Activated CD4-positive, alpha-beta T cell treated with anti-CD3 and anti-CD28 coated beads for 36 hours (primary cell): ENCODE measurements at regions not wholly inside any gene's neighbourhood (a gene's known extent, or its start where the extent isn't known, plus 50 kb on each side); places are given as distances from the start of the nearest gene placed in this dataset.

Experiments
- ATAC-seq: fragments of 200-7000 bp; cut with Tn5 transposase; one replicate; pipeline ENCODE4 v1.10.0; 2021; ENCODE audit warnings: mild to moderate bottlenecking, moderate library complexity
- CTCF ChIA-PET: fragments of 350-600 bp; sonication (Branson Sonifier 250); formaldehyde crosslinking; loops from one replicate; lab custom pipeline; 2021; ENCODE audit warnings: antibody characterized with exemption; lab: Charles Lee
- POLR2A ChIA-PET: fragments of 350-600 bp; sonication (Branson Sonifier 250); formaldehyde crosslinking; loops from one replicate; lab custom pipeline; 2021; ENCODE audit warnings: antibody characterized with exemption, inconsistent platforms; lab: Charles Lee
- DNase-seq: peaks from one replicate; pipeline ENCODE4 v3.0.0-alpha.2; 2020
- H3K27ac Mint-ChIP-seq: one replicate; pipeline ENCODE4 v1.8.0; 2021; ENCODE audit warnings: mixed read lengths
- H3K27me3 Mint-ChIP-seq: one replicate; pipeline ENCODE4 v1.8.0; 2021; ENCODE audit warnings: mixed read lengths
- H3K36me3 Mint-ChIP-seq: one replicate; pipeline ENCODE4 v1.8.0; 2021; ENCODE audit warnings: low read depth, mixed read lengths
- H3K4me1 Mint-ChIP-seq: one replicate; pipeline ENCODE4 v1.8.0; 2021; ENCODE audit warnings: mixed read lengths
- H3K4me3 Mint-ChIP-seq: one replicate; pipeline ENCODE4 v1.8.0; 2021; ENCODE audit warnings: mild to moderate bottlenecking, moderate library complexity, mixed read lengths
- H3K9me3 Mint-ChIP-seq: one replicate; pipeline ENCODE4 v1.8.0; 2021; ENCODE audit warnings: low read depth, mixed read lengths
- intact Hi-C, 2 experiments: fragments of 100-400 bp; cut with DNase I in 1 of 2; cut with micrococcal nuclease in 1 of 2; formaldehyde crosslinking; loops; one replicate each; pipeline versions ENCODE4 v1.14.2 to v1.15.1; 2022 to 2024; cut with DNase I, micrococcal nuclease

GRCh38 chr13:31927219-31927653 lies 104.3 kb upstream of the FRY start:
- Mint-ChIP-seq H3K4me1 (peaks cover 5% of the 10 kb centered on the region), H3K36me3 (no peaks in the 10 kb centered on the region), H3K27ac (no peak overlapping the region), H3K4me3 (no peak overlapping the region), H3K9me3 (no peaks in the 10 kb centered on the region), H3K27me3 (no peaks in the 10 kb centered on the region)
- POLR2A ChIA-PET, result no interaction called here
- intact Hi-C loops, result no loop called here
- CTCF ChIA-PET, result interaction anchor here (0.9 to 6.3 kb wide), 3 partner anchors 8 to 21 kb away, joined by 3 to 41 read pairs (median 3); no protein-coding TSS in a partner anchor
- no peak for DNase-seq
- no peak for ATAC-seq

GRCh38 chr13:31929031-31929770 lies 102.4 kb upstream of the FRY start:
- DNase-seq (no peak), ATAC-seq (no peak)
- Mint-ChIP-seq H3K4me1 (peaks cover 5% of the 10 kb centered on the region), H3K27me3 (no peaks in the 10 kb centered on the region), H3K36me3 (no peaks in the 10 kb centered on the region), H3K27ac (no peak overlapping the region), H3K9me3 (no peaks in the 10 kb centered on the region), H3K4me3 (no peak overlapping the region)
- intact Hi-C loops, result no loop called here
- ChIA-PET POLR2A (no interaction called here), CTCF (interaction anchor here (1.0 to 6.3 kb wide), 3 partner anchors 9 to 19 kb away, joined by 4 to 41 read pairs (median 4); no protein-coding TSS in a partner anchor)

GRCh38 chr13:31930490-31930889 lies 101.1 kb upstream of the FRY start:
- H3K27ac Mint-ChIP-seq, result no peak overlapping the region
- ChIA-PET POLR2A (no interaction called here), CTCF (interaction anchor here (6.3 kb wide), 1 partner anchor 21 kb away, joined by 41 read pairs; no protein-coding TSS in a partner anchor)
- H3K27me3 Mint-ChIP-seq, result no peaks in the 10 kb centered on the region
- intact Hi-C loops, result no loop called here
- H3K36me3 Mint-ChIP-seq, result no peaks in the 10 kb centered on the region
- DNase-seq (no peak), ATAC-seq (peak; percentile 19)
- no peak overlapping the region for H3K4me3 Mint-ChIP-seq
- no peaks in the 10 kb centered on the region for H3K9me3 Mint-ChIP-seq
- H3K4me1 Mint-ChIP-seq, result peaks cover 5% of the 10 kb centered on the region

- Mint-ChIP-seq H3K9me3 (no peaks in the 10 kb centered on the region), H3K27me3 (no peaks in the 10 kb centered on the region), H3K27ac (no peak overlapping the region), H3K4me3 (no peak overlapping the region), H3K36me3 (no peaks in the 10 kb centered on the region), H3K4me1 (peaks cover 5% of the 10 kb centered on the region)
- ChIA-PET POLR2A (no interaction called here), CTCF (interaction anchor here (1.2 to 6.3 kb wide), 2 partner anchors 11 to 21 kb away, joined by 3 to 41 read pairs; no protein-coding TSS in a partner anchor)
- peak; percentile 43 for DNase-seq
- intact Hi-C loops, result no loop called here
- peak; percentile 92 for ATAC-seq
Measured at GRCh38 chr13:31930901-31931522, 100.6 kb upstream of the FRY start.

- DNase-seq (no peak), ATAC-seq (no peak)
- Mint-ChIP-seq H3K4me3 (no peak overlapping the region), H3K27me3 (no peaks in the 10 kb centered on the region), H3K9me3 (no peaks in the 10 kb centered on the region), H3K27ac (no peak overlapping the region), H3K4me1 (no peaks in the 10 kb centered on the region), H3K36me3 (no peaks in the 10 kb centered on the region)
- POLR2A ChIA-PET, result no interaction called here
- CTCF ChIA-PET, result interaction anchor here (1.5 kb wide), 1 partner anchor 17 kb away, joined by 5 read pairs; no protein-coding TSS in a partner anchor
- intact Hi-C loops, result no loop called here
Measured at GRCh38 chr13:31937436-31937835, 94.1 kb upstream of the FRY start.

- Mint-ChIP-seq H3K27me3 (peaks cover 2% of the 10 kb centered on the region), H3K9me3 (no peaks in the 10 kb centered on the region), H3K4me1 (no peaks in the 10 kb centered on the region), H3K27ac (no peak overlapping the region), H3K4me3 (no peak overlapping the region), H3K36me3 (no peaks in the 10 kb centered on the region)
- intact Hi-C loops, result no loop called here
- ATAC-seq, result no peak
- POLR2A ChIA-PET, result no interaction called here
- CTCF ChIA-PET, result no interaction called here
- DNase-seq, result no peak
Measured at GRCh38 chr13:31940076-31940475, 91.5 kb upstream of the FRY start.

GRCh38 chr13:31943591-31943990 lies 88.0 kb upstream of the FRY start:
- H3K27me3 Mint-ChIP-seq, result peaks cover 2% of the 10 kb centered on the region
- ATAC-seq (no peak), DNase-seq (no peak)
- CTCF ChIA-PET, result no interaction called here
- H3K4me1 Mint-ChIP-seq, result no peaks in the 10 kb centered on the region
- H3K27ac Mint-ChIP-seq, result no peak overlapping the region
- no peaks in the 10 kb centered on the region for H3K36me3 Mint-ChIP-seq
- POLR2A ChIA-PET, result no interaction called here
- no peaks in the 10 kb centered on the region for H3K9me3 Mint-ChIP-seq
- intact Hi-C loops, result no loop called here
- no peak overlapping the region for H3K4me3 Mint-ChIP-seq

- H3K4me1 Mint-ChIP-seq, result no peaks in the 10 kb centered on the region
- DNase-seq, result no peak
- no peak for ATAC-seq
- H3K36me3 Mint-ChIP-seq, result no peaks in the 10 kb centered on the region
- H3K27ac Mint-ChIP-seq, result no peak overlapping the region
- no peaks in the 10 kb centered on the region for H3K9me3 Mint-ChIP-seq
- ChIA-PET POLR2A (no interaction called here), CTCF (interaction anchor here (1.0 to 1.1 kb wide), 2 partner anchors 32 to 203 kb away, joined by 3 to 4 read pairs; no protein-coding TSS in a partner anchor)
- H3K4me3 Mint-ChIP-seq, result no peak overlapping the region
- intact Hi-C loops, result no loop called here
- peaks cover 2% of the 10 kb centered on the region for H3K27me3 Mint-ChIP-seq
Measured at GRCh38 chr13:31944262-31945160, 87.1 kb upstream of the FRY start.

GRCh38 chr13:31945202-31945961 lies 86.2 kb upstream of the FRY start:
- no peaks in the 10 kb centered on the region for H3K36me3 Mint-ChIP-seq
- DNase-seq, result peak; percentile 13
- H3K27ac Mint-ChIP-seq, result no peak overlapping the region
- CTCF ChIA-PET, result interaction anchor here (0.6 to 1.0 kb wide), 2 partner anchors 33 to 287 kb away, joined by 4 read pairs; no protein-coding TSS in a partner anchor
- H3K4me1 Mint-ChIP-seq, result no peaks in the 10 kb centered on the region
- ATAC-seq, result no peak
- H3K27me3 Mint-ChIP-seq, result peaks cover 2% of the 10 kb centered on the region
- POLR2A ChIA-PET, result no interaction called here
- intact Hi-C loops, result no loop called here
- no peaks in the 10 kb centered on the region for H3K9me3 Mint-ChIP-seq
- H3K4me3 Mint-ChIP-seq, result no peak overlapping the region

- Mint-ChIP-seq H3K27me3 (peaks cover 2% of the 10 kb centered on the region), H3K4me3 (no peak overlapping the region), H3K9me3 (no peaks in the 10 kb centered on the region), H3K36me3 (no peaks in the 10 kb centered on the region), H3K4me1 (peaks cover 5% of the 10 kb centered on the region), H3K27ac (no peak overlapping the region)
- DNase-seq (no peak), ATAC-seq (no peak)
- CTCF ChIA-PET, result no interaction called here
- intact Hi-C loops, result no loop called here
- POLR2A ChIA-PET, result no interaction called here
Measured at GRCh38 chr13:31946091-31946770, 85.3 kb upstream of the FRY start.
